ENCODE measurements at regions not wholly inside any gene's neighbourhood (a gene's known extent, or its start where the extent isn't known, plus 50 kb on each side); places are given as distances from the start of the nearest gene placed in this dataset.

- no peak overlapping the region for H3K27ac ChIP-seq
- no peak for TF ChIP-seq ZFX (IDR thresholded peaks at IDR 0.05)
- peak; percentile 91 for TF ChIP-seq CTCF (conservative IDR thresholded peaks at IDR 0.05)
Observed at GRCh38 chr1:36553591-36554322, 71.0 kb upstream of the CSF3R start.

- TF ChIP-seq CTCF (conservative IDR thresholded peaks at IDR 0.05) (no peak; the same call in 1 of the 2 replicates), ZFX (IDR thresholded peaks at IDR 0.05) (no peak)
- no peak overlapping the region for H3K27ac ChIP-seq
Observed at GRCh38 chr1:36542962-36543515, 60.3 kb upstream of the CSF3R start.

GRCh38 chr1:36542024-36542961 lies 59.6 kb upstream of the CSF3R start:
- H3K27ac ChIP-seq: no peak overlapping the region
- TF ChIP-seq CTCF (conservative IDR thresholded peaks at IDR 0.05): no peak
- no peak for TF ChIP-seq ZFX (IDR thresholded peaks at IDR 0.05)

- TF ChIP-seq ZFX (IDR thresholded peaks at IDR 0.05): no peak
- no peak for TF ChIP-seq CTCF (conservative IDR thresholded peaks at IDR 0.05)
- H3K27ac ChIP-seq: no peak overlapping the region
Observed at GRCh38 chr1:36540056-36540455, 57.3 kb upstream of the CSF3R start.

- no peak for TF ChIP-seq ZFX (IDR thresholded peaks at IDR 0.05)
- TF ChIP-seq CTCF (conservative IDR thresholded peaks at IDR 0.05): no peak
- no peak overlapping the region for H3K27ac ChIP-seq
Observed at GRCh38 chr1:36539526-36539925, 56.8 kb upstream of the CSF3R start.

- H3K27ac ChIP-seq: no peak overlapping the region
- TF ChIP-seq CTCF (conservative IDR thresholded peaks at IDR 0.05): no peak
- no peak for TF ChIP-seq ZFX (IDR thresholded peaks at IDR 0.05)
Observed at GRCh38 chr1:36537991-36538390, 55.3 kb upstream of the CSF3R start.

Measured in C4-2B (cell line).